DMS53 (cell line): ENCODE measurements at regions not wholly inside any gene's neighbourhood (a gene's known extent, or its start where the extent isn't known, plus 50 kb on each side); places are given as distances from the start of the nearest gene placed in this dataset.
"Not testable (repeated sequence)": the region's sequence is repeated elsewhere in the genome, so short reads cannot be mapped to it uniquely, and the experiment has no call there.

Source experiments
- DNase-seq: peaks from one replicate; lab custom pipeline; 2025; lab: John Stamatoyannopoulos, UW

DNA sequence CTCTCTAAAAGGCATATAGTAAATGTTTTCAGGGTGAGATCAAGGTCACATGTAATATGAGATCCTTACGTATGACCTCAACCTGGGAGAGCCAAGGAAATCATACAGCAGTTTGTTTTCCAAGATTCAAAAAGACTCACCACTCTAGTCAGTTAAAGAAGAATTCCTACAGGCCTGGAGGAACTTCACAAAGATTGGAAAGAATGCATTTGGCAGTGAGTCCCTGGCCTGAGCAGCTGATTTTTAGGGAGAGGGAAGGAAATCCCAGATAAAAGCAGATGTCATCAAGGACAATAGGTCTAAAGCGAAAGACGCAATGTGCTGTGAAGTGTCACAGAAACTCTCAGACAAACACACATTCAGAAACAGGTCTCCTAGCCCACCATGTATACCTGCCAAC lies 424.0 kb upstream of the ZNF462 start:
- DNase-seq = no peak

DNA sequence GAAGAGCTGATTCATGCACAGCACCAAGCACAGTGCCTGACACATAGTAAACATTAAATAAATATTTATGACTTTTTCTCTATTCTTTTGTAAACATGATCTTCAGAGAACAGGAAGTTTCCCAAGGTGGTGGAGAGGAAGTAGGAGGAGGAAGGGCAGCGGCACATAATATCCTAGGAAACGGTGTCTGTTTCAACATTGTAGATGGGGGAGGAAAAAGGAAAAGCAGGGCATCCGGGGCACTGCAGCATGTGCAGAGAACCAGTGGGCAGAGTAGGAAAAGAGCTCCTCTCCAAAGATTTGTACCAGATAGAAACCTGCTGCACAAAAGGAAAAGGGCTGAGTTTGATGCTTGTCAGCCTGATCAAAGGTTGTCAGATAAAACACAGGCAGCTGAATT lies 421.7 kb upstream of the ZNF462 start:
- DNase-seq = no peak

DNA sequence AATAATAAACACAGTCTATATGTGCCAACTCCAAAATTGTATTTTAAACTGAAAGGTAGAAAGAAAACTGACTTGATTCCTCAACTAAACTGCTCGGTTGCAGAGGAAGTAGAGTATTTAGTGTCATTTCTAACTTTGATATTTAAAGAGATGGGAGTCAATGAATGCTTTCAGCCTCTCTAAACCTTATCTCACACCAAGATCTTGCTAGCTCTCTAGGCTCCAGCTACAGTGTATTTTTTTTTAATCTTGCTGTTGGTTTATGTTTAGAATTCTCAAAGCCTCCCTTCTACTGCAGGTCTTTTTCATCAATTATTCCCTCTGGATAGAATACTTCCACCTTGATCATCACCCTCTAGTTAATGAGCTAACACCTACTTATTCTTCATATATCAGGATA lies 419.4 kb upstream of the ZNF462 start:
- no peak for DNase-seq

DNA sequence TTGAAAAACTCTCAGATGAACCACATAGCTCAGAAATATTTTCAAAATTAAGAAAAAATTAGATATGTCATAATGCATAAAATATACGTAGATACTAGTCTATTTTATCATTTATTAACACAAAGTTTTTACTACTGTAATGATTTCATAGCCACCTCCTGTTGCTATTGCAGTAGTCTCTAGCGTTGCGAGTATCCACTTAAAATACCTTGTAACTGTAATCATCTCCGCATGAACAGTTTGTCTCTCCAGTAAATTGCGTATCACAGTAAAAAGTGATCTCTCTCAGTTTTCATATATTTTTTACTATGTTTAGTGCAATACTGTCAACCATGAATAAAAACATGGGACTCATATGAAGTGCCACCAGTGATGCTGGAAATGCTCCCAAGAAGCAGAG lies 417.9 kb upstream of the ZNF462 start:
- DNase-seq = no peak

DNA sequence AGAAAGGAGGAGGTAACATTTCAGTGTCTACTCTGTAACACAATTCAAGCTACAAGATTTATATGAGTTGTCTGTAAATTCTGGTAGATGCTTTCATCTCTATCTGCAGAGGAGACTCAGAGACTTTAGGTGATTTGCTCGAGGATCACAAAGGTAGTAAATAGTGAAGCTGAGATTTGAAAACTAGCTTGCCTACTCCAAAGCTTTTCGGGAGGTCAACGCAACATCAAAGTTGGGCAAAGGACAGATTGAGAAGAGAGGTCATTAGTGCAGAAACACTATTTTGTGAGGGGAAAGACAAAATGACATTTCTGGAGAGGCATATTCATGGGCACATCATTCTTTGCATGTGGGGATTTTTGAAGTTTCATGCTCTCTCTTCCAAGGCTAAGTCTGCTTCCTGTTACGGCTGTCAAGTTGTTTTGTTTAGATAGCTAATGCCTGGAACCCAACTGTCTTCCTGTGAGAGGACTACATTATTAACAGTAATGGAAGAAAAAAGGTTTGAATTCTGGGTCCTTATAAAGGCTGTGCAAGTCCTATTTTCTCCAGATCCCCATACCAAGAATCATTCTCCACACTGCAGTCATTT lies 413.5 kb upstream of the ZNF462 start:
- DNase-seq = no peak

DNA sequence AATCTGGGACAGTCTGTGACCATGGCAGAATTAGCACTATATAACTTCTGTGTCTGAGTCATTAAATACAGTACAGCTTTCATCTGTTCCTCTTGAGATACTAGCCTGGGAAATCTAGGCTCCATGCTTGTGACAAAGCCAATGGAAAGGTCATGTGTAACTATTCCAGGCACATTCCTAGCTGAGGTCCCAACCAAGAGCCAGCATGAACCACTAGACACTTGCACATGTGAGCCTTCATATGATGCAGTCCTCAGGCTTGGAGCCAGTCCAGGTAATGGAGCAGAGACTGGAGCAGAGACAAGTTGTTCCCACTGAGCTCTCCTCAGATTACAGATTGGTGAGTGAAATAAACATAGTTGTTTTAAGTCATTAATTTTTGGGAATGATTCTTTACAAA lies 412.4 kb upstream of the ZNF462 start:
- no peak for DNase-seq

DNA sequence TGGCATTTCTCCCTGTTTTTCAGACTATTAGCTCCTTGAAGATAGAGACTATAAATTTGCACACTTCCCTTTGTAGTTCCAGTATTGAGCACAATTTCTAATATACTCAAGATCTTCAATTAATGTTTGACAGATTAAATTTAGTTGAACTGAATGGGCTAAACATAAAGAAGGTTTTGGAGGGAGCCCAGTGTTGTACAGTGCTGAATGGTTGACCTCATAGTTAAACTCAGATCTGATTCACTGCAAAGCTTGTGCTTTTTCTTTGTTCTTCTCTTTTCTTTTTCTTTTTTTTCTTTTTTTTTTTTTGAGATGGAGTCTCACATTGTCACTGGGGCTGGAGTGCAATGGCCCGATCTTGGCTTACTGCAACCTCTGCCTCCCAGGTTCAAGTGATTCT lies 411.7 kb upstream of the ZNF462 start:
- DNase-seq = no peak

DNA sequence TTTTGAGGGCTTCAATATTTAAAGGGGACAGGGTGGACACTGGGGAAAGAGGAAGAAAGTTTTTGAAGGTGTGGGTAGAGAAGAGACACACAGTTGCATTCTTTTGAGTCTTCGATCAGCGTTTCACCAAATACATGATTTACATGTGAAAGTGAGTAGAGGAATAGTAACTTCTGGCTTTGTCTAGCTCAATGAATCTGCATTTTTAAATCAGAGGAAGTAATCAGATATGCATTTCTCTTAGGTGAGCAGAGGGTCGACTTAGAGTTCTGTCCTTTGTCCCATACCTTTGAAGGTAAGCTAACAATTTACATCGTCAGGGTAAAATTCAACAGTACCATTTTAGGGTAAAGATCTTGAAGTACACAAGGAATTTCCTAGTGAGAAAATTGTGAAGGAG lies 406.4 kb upstream of the ZNF462 start:
- no peak for DNase-seq

DNA sequence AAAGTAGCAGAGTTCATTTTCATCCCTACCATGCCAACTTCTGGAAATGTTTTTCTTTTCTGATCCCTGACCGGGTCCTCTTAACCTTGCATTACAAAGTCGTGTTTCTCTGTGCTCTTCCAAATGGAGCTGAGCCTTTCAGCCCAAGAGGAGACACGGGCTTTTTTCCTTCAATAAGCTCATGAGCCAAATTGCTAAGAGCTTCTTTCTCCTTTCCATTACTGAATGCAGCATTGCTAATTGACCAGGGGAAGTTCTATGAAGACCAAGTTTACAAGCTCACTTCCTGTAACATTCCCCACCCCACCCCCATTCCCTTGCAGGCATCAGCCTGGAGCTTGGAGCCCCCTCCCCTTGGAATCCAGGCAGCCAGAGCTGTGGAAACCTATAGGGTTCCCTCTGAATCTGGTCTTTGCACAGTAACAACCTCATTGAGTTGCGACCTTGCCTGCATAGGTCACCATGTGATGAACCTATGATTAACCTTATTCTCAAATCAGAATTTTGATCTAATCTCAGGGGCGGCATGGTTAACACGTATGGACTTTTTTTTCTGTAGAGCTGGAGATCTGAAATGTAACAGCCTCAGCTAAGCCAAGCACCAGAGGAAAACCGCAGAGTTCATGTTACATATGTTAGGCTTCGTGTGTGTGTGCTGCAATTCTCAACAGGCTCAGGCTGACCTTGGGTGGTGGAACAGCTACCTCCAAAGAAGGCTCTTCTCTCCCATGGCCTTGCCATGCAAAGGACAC lies 395.7 kb upstream of the ZNF462 start:
- DNase-seq = no peak

DNA sequence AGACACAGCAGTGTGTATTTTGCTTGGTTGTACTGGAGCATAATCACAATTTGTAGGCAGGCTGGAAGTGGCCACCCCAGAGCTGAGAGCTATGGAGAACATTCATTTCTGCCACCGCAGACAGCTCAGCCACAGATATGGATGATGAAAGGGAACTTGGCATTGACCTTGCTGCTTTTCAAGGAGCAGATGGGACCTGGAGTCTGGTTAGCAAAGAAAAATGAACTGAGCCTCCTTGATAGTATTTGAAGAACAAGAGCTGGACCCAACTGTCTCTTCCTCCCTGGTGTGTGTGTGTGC lies 395.2 kb upstream of the ZNF462 start:
- no peak for DNase-seq

DNA sequence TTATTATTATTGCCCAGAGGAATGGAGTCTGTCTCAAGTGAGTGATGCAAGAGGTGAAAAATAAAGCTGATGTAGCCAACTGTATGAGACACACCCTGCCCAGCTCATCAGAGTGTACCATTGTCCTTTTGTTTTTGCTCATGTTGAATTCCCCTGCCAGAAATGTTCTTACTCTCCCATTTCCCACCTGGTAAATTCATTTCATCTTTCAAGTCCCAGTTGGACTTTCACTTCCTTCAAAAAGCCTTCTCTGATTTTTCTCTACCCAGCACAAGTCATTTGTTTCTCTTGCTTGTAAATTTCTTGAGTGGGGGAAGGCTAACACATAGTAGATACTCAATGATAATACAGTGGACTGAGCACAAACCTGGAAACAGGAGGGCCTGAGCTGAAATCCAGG lies 394.5 kb upstream of the ZNF462 start:
- no peak for DNase-seq

DNA sequence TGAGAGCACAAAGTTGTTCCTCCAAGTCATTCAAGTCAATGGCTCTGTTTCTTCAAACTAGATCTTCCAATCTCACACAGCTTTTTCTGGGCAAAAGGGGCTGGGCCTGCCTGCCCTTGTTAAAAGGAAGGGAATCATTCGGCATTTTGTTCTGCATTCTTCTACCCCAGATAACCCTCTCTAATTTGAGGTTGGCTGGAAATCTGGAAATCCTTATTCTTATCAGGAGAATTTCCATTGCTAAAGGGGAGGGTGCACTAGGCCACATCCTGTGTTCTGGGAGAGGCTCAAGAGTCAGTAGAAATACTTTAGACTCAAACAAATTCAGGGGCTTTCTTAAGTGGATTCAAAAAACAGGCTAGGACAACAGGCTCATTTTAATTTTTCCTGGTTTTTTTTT lies 384.7 kb upstream of the ZNF462 start:
- no peak for DNase-seq

DNA sequence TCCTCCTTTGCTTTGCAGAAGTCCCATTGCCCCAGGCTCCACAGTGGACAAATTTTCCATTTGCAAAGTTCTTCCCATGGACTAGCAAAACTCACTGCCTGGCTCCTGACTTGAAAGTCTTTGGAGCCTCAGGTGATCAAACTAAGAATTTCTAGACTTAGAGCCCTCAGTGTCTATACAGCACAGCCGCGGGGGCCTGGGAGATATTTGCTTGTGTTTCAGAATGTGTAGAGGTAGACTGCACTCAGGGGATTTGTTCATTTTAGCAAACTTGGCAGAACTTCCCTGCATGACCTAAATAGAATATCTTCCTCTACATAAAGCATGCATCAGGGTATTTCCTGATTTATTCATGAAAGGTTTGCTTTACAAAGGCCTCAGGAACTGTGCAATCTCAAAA lies 384.2 kb upstream of the ZNF462 start:
- DNase-seq = no peak

DNA sequence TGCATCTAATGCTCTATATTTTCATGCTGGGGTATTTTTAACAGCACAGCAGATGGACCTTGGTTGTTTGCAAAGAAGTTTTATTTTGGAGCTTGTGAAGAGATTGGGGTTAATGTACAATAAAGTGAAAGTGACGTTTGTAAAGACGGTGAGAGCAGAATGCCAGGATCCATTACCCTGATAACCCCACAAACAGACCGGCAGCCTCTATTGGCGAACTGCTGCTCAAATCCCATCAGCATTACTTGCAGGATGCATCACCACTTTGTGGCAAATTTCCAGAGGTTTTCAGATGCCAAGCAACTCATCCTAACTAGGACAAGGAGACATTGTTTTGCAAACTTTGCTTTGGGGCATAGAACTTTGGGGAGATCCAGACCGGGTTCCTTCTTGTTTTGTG lies 383.3 kb upstream of the ZNF462 start:
- no peak for DNase-seq

DNA sequence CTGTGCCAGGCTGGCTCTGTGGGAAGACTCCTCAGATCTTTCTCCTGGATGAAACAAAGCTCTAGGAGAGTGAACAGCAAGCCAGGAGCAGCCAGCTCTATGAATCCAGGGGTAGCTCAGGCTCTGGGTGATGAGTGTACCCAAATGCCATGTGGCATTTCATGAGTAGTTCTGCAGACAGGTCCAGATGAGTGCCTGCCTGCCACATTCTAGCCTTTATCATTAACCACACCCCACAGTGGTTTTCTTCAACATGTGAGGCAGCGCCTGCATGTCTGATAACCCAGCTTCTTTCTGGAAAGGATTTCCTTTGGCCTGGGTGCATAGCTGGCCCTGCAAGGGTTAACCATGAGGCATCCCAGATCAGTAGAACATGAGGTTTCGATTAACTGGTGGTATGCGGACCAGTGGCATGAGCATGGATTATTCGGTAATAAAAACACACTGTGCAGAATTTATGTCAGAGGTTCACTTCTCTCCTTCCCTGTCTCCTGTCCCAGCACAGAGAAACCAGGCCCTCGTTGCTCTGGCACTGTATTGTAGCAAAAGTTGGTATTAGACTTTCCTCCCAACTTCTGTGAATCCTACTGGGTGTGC lies 381.9 kb upstream of the ZNF462 start:
- no peak for DNase-seq

DNA sequence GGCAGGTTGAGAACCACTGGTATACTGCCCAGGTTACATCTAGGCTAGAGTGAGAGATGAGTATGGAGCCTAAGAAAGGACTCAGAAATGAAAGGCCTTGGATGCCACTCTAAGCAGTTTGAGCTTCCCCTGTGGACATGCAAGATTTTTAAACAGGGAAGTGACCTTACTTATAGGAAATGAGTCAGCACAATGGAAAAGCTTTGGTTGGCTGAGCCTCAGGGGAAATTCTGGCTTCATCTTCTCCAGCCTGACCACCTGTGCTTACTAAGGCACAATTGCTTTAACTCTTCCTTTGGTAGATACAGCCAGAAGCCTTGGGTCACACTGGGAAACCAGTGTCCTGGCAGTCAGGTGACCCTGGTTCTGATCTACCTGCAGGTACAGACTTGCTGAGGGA lies 380.2 kb upstream of the ZNF462 start:
- peak; percentile 47 for DNase-seq

DNA sequence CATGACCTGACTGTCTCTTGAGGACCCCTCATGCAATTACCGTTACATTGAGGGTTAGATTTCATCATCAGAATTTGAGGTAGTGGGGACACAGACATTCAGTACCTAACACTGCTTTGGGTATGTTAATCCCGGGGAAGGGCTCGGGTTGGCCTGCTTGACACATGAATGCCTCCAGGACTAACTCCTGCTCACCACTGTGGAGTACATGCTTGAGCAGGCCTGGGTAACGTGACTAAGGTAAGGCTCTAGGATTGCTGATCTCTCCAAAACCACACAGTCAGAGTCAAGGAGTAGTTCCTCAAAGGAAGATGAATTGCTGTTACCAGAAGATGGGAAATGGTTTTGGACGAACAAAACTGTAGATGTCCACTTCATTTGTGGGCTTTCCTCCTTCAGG lies 376.3 kb upstream of the ZNF462 start:
- no peak for DNase-seq

DNA sequence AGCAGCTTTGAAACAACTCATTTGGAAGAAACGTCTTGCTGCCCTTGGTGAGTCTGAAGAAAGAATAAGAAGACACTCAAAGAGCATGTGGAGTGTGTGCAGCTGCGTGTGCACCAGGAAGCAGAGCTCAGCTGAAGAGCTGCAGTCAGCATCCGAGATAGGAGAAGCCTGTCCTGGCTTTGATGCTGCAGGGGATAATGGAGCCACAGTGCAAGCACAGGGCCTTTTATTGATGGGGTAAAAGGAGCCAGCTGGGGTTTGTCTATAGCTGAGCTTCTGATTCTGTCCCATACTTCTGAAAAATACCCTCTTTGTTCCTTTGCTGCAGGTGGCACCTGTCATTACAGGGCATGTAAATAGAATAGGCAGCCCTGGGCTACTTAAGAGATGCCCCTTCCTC lies 375.7 kb upstream of the ZNF462 start:
- no peak for DNase-seq

DNA sequence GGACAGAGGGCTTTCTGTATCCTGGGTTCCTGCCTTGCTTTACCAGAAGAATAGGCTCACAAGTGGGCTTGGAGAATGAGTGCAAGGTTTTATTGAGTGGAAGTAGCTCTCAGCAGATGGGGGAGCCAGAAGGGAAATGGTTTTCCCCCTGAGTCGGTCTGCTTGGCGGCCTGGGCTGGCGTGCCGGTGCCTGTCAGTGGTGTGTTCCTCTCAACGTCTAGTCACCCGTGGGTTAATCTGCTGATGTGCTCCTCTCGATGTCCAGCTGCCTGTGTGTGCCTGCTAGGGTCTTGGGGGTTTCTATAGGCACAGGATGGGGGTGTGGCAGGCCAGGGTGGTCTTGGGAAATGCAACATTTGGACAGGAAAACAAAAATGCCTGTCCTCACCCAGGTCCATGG lies 370.8 kb upstream of the ZNF462 start:
- DNase-seq = not testable (repeated sequence)

DNA sequence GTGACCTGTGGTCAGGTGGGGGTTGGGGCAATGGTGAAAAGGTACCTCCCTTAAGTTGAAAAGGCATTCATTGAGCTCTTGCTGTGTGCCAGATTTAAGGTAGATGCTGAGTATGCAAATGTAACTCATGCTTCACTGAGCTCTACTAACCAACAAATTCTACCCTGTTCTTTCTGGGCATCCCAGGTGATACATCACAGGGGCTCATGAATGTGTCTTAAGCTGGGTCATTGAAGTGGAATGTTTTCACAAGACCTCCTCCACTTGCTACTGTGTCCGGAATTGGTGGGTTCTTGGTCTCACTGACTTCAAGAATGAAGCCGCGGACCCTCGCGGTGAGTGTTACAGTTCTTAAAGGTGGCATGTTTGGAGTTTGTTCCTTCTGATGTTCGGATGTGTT lies 362.8 kb upstream of the ZNF462 start:
- DNase-seq = no peak

DNA sequence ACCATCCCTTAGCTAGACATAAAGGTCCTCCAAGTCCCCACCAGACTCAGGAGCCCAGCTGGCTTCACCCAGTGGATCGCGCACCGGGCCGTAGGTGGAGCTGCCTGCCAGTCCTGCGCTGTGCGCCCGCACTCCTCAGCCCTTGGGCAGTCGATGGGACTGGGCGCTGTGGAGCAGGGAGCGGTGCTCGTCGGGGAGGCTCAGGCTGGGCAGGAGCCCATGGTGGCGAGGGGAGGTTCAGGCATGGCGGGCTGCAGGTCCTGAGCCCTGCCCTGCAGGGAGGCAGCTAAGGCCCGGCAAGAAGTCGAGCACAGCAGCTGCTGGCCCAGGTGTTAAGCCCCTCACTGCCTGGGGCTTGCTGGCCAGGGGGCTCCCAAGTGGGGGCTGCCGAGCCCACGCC lies 361.8 kb upstream of the ZNF462 start:
- DNase-seq = not testable (repeated sequence)

DNA sequence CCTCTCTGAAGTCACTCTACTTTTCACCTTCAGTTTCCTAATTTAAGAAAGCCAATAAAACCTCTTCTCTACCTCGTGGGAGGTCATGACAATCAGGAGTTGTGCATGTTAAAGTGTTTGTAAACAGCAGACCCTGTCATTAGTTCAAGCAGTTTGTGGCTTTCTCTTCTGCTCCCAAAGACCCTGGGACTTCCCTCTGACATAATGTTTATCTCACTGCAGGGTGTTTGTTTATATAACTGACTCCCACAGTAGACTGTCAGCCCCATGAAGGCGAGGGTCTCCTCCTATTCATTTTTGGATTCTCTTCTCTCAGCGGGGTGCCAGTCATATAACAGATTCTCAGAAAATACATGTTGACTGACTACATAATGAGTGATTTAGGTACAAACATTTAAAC lies 360.0 kb upstream of the ZNF462 start:
- no peak for DNase-seq

DNA sequence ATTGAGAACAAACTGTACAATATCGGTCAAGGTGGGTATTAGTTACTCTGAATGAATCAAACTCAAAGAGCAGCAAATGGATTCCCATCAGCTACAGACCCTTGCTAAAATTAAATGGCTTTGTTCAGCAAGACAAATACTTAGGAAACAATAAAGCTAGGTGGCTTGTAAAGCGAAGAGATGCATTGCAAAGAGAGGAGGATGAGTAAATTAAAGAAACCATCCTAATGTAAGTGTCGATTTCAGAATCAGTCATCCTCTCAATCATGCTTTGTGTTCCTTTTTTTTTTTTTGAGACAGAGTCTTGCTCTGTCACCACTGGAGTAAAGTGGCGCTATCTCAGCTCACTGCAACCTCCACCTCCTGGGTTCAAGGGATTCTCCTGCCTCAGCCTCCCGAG lies 359.2 kb upstream of the ZNF462 start:
- no peak for DNase-seq

DNA sequence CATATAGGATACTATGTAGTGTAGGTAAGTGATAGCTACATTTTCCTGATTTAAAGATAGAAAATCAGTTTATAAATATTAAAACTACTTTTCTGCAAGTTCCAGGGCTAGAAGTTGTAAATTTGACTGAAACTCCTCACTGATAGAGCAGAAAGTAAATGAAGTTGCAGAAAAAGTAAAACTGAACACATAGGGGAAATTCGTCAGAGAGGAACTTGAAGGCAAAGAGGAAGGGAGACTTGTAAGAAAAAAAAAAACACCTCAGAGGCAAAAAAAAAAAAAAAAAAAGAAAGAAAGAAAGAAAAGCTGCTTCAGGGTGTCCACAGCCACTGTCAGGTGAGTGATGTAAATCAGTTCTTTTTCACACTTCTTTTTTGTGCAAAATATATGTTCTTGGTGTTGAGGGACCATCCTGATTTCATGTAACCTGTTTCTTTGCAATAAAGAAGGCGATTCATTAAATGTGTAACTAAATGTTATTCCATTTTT lies 336.2 kb upstream of the ZNF462 start:
- no peak for DNase-seq
